Tibial nerve (tissue), 3 donors: ENCODE measurements at regions not wholly inside any gene's neighbourhood (a gene's known extent, or its start where the extent isn't known, plus 50 kb on each side); places are given as distances from the start of the nearest gene placed in this dataset.

Source experiments
- POLR2A ChIP-seq, 2 donors: fragments of 450-650 bp; IDR thresholded peaks; one replicate each; pipeline ENCODE4 v1.6.1; 2017; ENCODE audit warnings: antibody characterized with exemption in 2 of 2, mild to moderate bottlenecking in 2 of 2, moderate library complexity in 2 of 2
- TF ChIP-seq, protein P1 (sequence below), 5 experiments: fragments of 200-600 bp in 3 of 5; fragments of 450-650 bp in 2 of 5; sonication (generic) in 3 of 5; IDR thresholded peaks; one replicate each; pipeline ENCODE4 v1.5.1; 2016 to 2019; ENCODE audit warnings: antibody characterized with exemption in 5 of 5, mild to moderate bottlenecking in 3 of 5, moderate library complexity in 2 of 5

DNA sequence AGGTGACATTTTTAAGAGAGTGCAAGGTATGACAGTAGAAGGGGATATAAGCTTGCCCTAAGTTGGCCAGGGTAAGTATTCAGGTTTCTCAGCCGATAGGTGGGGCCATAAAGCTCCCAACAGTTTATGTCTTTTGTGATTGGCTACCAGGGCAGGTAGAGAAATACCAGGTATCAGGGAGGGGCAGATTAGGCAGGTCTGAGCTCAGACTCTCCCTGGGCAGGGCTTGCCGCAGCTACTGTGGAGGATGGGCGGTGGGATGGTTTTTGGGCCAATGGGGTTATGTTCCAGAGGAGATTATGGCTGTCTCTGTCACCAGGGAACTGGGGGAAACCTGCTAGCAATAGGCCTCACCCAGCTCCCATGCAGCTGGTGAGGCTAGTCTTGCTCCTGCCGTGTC lies 211.6 kb downstream of the PTH2R start:
- no peak for TF ChIP-seq POLR2A (IDR thresholded peaks at IDR 0.05)
- TF ChIP-seq, protein P1, sequence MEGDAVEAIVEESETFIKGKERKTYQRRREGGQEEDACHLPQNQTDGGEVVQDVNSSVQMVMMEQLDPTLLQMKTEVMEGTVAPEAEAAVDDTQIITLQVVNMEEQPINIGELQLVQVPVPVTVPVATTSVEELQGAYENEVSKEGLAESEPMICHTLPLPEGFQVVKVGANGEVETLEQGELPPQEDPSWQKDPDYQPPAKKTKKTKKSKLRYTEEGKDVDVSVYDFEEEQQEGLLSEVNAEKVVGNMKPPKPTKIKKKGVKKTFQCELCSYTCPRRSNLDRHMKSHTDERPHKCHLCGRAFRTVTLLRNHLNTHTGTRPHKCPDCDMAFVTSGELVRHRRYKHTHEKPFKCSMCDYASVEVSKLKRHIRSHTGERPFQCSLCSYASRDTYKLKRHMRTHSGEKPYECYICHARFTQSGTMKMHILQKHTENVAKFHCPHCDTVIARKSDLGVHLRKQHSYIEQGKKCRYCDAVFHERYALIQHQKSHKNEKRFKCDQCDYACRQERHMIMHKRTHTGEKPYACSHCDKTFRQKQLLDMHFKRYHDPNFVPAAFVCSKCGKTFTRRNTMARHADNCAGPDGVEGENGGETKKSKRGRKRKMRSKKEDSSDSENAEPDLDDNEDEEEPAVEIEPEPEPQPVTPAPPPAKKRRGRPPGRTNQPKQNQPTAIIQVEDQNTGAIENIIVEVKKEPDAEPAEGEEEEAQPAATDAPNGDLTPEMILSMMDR (IDR thresholded peaks at IDR 0.05) = no peak
